AG09319 (cell line): ENCODE measurements at regions not wholly inside any gene's neighbourhood (a gene's known extent, or its start where the extent isn't known, plus 50 kb on each side); places are given as distances from the start of the nearest gene placed in this dataset.

Experiments
- DNase-seq: peaks from one replicate; pipeline ENCODE4 v3.0.0-alpha.2; 2010; ENCODE audit warnings: low read depth; ENCODE audit errors: extremely low read depth
- CTCF ChIP-seq: IDR thresholded peaks from 2 replicates; pipeline ENCODE4 v1.5.1; 2011; ENCODE audit warnings: low read depth, mild to moderate bottlenecking, inconsistent platforms, low read length, moderate library complexity

DNA sequence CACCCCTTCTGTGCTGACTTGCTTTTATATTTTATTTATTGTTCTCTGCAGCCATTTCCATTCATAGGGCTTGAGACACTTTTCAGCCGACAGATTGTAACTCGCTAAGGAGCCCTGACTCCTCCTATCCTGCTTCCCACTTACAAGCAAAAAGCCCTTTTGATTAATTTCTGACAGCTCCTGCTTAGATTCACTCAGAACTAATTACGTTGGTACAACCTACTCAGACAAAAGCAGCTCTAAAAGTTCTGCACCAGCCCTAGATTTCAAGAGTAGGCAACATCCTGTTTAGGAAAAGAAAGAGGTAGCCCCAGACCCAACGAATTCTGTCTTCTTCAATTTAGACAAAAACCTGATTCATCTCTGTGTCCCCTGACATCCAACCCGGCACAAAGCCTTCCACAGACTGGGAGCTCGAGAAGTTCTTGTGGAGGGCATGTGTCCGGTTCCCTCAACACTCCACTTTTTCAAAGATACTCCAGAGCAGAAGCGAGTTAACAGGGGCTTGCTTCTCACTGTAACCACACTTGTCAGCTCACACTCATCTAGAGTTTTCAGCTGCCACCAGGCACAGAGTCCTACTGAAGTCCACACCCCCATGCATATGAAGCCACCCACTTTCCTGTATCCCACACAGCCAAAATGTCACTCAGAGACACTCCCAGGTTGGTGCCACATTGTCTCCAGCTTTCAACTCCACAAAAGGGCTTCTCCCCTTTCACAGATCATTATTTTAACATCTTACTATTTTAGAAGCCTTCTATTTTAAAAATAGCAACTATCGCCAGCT lies 113.6 kb upstream of the NFE2L3 start:
- no peak for TF ChIP-seq CTCF
- no peak for DNase-seq

DNA sequence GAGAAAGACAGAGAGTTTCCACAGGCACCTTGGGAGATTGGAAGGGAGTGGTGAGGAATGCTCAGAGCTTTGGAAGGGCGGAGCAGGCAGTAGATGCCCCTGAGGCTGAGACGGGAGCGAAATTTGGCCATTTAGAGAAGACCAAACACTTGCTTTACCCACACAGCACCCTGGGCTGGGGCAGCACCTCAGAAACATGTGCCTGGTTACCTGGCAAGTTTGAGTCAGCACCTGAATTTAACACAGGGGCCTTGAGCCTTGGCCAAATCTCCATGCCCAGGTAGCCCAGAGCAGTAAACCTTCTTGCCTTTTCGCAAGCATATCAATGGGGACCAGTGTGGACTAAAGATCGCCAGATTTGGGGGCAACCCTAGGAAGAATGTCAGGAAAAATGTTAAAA lies 111.9 kb upstream of the NFE2L3 start:
- no peak for TF ChIP-seq CTCF
- no peak for DNase-seq

DNA sequence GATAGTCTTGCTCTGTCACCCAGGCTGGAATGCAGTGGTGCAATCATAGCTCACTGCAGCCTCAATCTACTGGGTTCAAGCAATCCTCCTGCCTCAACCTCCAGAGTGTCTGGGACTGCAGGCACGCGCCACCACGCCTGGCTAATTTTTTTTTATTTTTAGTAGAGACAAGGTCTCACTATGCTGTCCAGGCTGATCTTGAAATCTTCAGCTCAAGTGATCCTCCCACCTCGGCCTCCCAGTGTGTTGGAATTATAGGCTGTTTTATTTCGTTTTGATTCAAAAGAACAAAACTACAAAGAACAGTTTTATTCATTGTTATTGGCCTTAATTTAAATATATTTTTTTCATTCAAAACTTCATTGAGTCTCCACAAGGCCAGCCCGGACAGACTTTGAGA lies 109.8 kb upstream of the NFE2L3 start:
- no peak for TF ChIP-seq CTCF
- DNase-seq = no peak

GRCh38 chr7:26043801-26044200 lies 108.2 kb upstream of the NFE2L3 start:
- no peak for TF ChIP-seq CTCF
- DNase-seq = no peak

GRCh38 chr7:26044320-26044719 lies 107.7 kb upstream of the NFE2L3 start:
- no peak for DNase-seq
- no peak for TF ChIP-seq CTCF

- DNase-seq = no peak
- no peak for TF ChIP-seq CTCF
Measured at GRCh38 chr7:26046150-26046549, 105.8 kb upstream of the NFE2L3 start.

DNA sequence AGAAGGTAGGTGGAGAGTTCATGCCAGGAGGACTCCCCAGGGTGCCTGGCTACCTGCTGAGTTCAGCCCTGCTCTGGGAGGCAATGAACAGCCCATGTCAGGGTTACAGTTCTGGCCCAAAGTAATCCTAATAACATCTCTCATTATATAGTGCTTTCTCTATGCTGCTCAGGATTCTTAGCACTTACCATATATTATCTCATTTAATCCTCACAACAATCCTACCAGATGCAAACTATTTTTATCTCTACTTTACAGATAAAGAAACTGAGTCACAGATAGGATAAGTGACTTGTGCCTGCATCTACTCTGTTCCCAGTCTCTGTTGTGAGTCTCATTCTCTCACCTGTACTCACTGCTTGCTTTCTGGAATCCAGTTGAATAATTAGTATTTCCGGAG lies 105.1 kb upstream of the NFE2L3 start:
- no peak for TF ChIP-seq CTCF
- DNase-seq = no peak
